Esophagus (tissue), 2 donors: ENCODE measurements at regions not wholly inside any gene's neighbourhood (a gene's known extent, or its start where the extent isn't known, plus 50 kb on each side); places are given as distances from the start of the nearest gene placed in this dataset.

Experiments used
- H3K27ac ChIP-seq, 2 donors: one replicate each; pipeline ENCODE4 v1.5.1; 2013; ENCODE audit warnings: low read depth in 2 of 2, mild to moderate bottlenecking in 2 of 2, inconsistent platforms in 1 of 2, low read length in 1 of 2, moderate library complexity in 1 of 2
- H3K27me3 ChIP-seq, 2 donors: one replicate each; pipeline ENCODE4 v1.6.1; 2013; ENCODE audit warnings: low read length in 2 of 2, control low read depth in 1 of 2, mild to moderate bottlenecking in 1 of 2; ENCODE audit not compliant: insufficient read depth in 2 of 2, control insufficient read depth in 1 of 2
- H3K36me3 ChIP-seq, 2 donors: one replicate each; pipeline ENCODE4 v1.6.1; 2013; ENCODE audit warnings: low read length in 1 of 2; ENCODE audit not compliant: control insufficient read depth in 2 of 2, insufficient read depth in 2 of 2
- H3K4me1 ChIP-seq, 2 donors: one replicate each; pipeline ENCODE4 v1.6.1; 2013; ENCODE audit warnings: low read length in 1 of 2; ENCODE audit not compliant: control insufficient read depth in 2 of 2, insufficient read depth in 2 of 2
- H3K4me3 ChIP-seq, 2 donors: one replicate each; pipeline ENCODE4 v1.5.1; 2013; ENCODE audit warnings: low read length in 2 of 2, mild to moderate bottlenecking in 2 of 2, low read depth in 1 of 2, moderate library complexity in 1 of 2
- H3K9me3 ChIP-seq, 2 donors: one replicate each; pipeline ENCODE4 v1.6.1; 2013; ENCODE audit warnings: mild to moderate bottlenecking in 2 of 2, low read depth in 1 of 2, low read length in 1 of 2, moderate library complexity in 1 of 2; ENCODE audit not compliant: control insufficient read depth in 2 of 2, insufficient read depth in 1 of 2
- WGBS, 2 donors: extraction: QIAGEN DNeasy Blood & Tissue Kit; methylation state at CpG; one replicate each; pipeline ENCODE4 v1.1.7; 2013; 5-methylcytosine and 5-hydroxymethylcytosine counted together
- donor health status: healthy with polysubstance abuse.
- donor health status: Bipolar disorder and iron deficiency.

GRCh38 chr1:10856863-10857598 is 60.6 kb upstream of the CASZ1 start:
- Histone ChIP-seq H3K36me3 (no peaks in the 10 kb centered on the region), H3K4me3 (no peak overlapping the region), H3K27ac (no peak overlapping the region), H3K27me3 (no peaks in the 10 kb centered on the region), H3K9me3 (no peaks in the 10 kb centered on the region), H3K4me1 (peaks cover 2 to 3% of the 10 kb centered on the region in 2 donors)
- WGBS, 2 donors: 66 to 70% methylated on average over 27 of the region's 27 CpGs

- no peaks in the 10 kb centered on the region for H3K36me3 ChIP-seq
- H3K27me3 ChIP-seq: no peaks in the 10 kb centered on the region
- no peak overlapping the region for H3K27ac ChIP-seq
- H3K9me3 ChIP-seq: no peaks in the 10 kb centered on the region
- no peak overlapping the region for H3K4me3 ChIP-seq
- peaks cover 2 to 3% of the 10 kb centered on the region in 2 donors for H3K4me1 ChIP-seq
- WGBS, 2 donors: 70 to 75% methylated on average over 11 of the region's 11 CpGs
Observed at GRCh38 chr1:10857687-10858086, 61.2 kb upstream of the CASZ1 start.

- WGBS, 2 donors: 72 to 74% methylated on average over 13 of the region's 13 CpGs
- Histone ChIP-seq H3K27me3 (no peaks in the 10 kb centered on the region), H3K4me3 (no peak overlapping the region), H3K27ac (no peak overlapping the region), H3K9me3 (no peaks in the 10 kb centered on the region), H3K4me1 (peaks cover 2 to 3% of the 10 kb centered on the region in 2 donors), H3K36me3 (no peaks in the 10 kb centered on the region)
Observed at GRCh38 chr1:10860218-10860617, 63.8 kb upstream of the CASZ1 start.

DNA sequence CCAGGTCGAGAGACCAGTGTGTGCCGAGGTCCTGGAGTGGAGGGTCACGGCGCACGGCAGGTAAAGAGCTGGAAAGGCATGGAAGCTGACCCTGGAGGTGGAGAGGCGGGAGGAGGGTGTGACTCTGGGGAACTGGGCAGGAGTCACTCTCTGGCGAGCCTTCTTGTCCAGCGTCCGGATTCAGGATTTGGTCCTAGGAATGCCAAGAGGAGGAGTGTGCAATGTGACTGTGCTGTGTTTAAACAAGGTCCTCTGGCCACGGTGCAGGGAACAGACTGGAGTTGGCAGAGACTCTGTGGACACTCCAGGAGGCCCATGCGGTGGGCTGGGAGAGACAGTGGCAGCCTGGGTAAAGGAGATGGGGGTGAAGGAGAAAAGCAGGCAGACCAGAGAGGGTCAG is 64.2 kb upstream of the CASZ1 start:
- Histone ChIP-seq H3K9me3 (no peaks in the 10 kb centered on the region), H3K27ac (no peak overlapping the region), H3K27me3 (no peaks in the 10 kb centered on the region), H3K36me3 (no peaks in the 10 kb centered on the region), H3K4me1 (peaks cover 2 to 3% of the 10 kb centered on the region in 2 donors), H3K4me3 (no peak overlapping the region)
- 57 to 66% methylated on average over 11 of the region's 11 CpGs for whole genome bisulfite sequencing, 2 donors

DNA sequence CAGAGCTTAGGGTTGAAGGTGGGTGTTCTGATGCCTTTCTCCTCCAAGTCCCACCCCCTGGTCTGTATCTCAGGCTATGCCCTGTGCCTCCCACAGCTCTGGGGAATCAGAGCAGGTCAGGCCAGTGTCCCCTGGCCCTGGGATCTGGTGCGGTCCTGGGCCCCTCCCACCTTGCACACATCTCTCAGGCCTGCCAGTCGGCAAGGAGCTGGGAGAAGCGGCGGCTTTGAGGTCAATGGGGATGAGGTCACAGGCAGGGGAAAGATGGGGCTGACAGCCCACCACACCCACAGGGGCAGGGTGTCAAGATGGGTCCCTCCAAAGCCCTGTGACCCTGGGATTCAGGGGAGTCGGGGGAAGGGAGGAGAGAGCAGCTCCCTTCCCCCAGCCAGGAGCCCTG is 65.4 kb upstream of the CASZ1 start:
- no peaks in the 10 kb centered on the region for H3K27me3 ChIP-seq
- H3K36me3 ChIP-seq: no peaks in the 10 kb centered on the region
- H3K27ac ChIP-seq: no peak overlapping the region
- H3K9me3 ChIP-seq: no peaks in the 10 kb centered on the region
- H3K4me1 ChIP-seq: peaks cover 2 to 5% of the 10 kb centered on the region in 2 donors
- no peak overlapping the region for H3K4me3 ChIP-seq
- WGBS, 2 donors: 71 to 77% methylated on average over 5 of the region's 5 CpGs

DNA sequence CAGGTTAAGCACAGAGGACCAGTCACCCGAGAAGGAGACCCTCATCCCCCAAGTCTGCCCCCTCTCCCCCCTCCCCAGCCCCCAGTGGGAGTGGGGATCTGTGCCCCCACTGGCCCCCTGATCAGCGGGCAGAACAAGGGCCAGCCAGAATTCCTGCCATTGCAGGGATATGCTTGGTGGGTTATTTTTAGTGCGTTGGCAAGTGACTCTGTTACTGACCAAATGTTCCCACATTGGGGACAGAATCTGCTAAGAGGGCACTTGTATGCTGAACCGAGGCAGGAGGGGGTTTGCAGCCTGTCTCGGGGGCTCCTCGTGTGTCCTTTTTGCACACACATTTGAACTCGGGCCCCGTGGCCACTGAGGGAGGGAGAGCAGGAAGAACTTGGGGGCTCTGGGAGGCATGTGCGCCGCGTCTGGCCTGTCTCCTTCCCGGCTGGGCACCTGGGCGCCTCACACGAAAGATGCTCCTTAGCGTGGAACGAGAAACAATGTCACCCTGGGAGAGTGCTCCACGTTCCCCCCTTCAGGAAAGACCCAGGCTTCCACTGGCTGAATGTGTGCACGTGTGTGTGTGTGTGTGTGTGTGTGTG is 66.4 kb upstream of the CASZ1 start:
- H3K9me3 ChIP-seq: no peaks in the 10 kb centered on the region
- no peaks in the 10 kb centered on the region for H3K27me3 ChIP-seq
- 73 to 79% methylated on average over 18 of the region's 18 CpGs for WGBS, 2 donors
- H3K4me3 ChIP-seq: no peak overlapping the region
- H3K4me1 ChIP-seq: peaks cover 2 to 5% of the 10 kb centered on the region in 2 donors
- H3K27ac ChIP-seq: no peak overlapping the region
- H3K36me3 ChIP-seq: no peaks in the 10 kb centered on the region

- Histone ChIP-seq H3K4me1 (peaks cover 0 to 2% of the 10 kb centered on the region in 2 donors), H3K36me3 (no peaks in the 10 kb centered on the region), H3K27ac (no peak overlapping the region), H3K27me3 (no peaks in the 10 kb centered on the region), H3K9me3 (no peaks in the 10 kb centered on the region), H3K4me3 (no peak overlapping the region)
- WGBS, 2 donors: 46 to 54% methylated on average over 12 of the region's 12 CpGs
Observed at GRCh38 chr1:10863886-10864285, 67.4 kb upstream of the CASZ1 start.

GRCh38 chr1:10864776-10865175 is 68.3 kb upstream of the CASZ1 start:
- Histone ChIP-seq H3K4me1 (peaks cover 0 to 2% of the 10 kb centered on the region in 2 donors), H3K36me3 (no peaks in the 10 kb centered on the region), H3K4me3 (no peak overlapping the region), H3K9me3 (no peaks in the 10 kb centered on the region), H3K27me3 (no peaks in the 10 kb centered on the region), H3K27ac (no peak overlapping the region)
- 77 to 86% methylated on average over 9 of the region's 9 CpGs for WGBS, 2 donors

- Histone ChIP-seq H3K4me1 (peaks cover 0 to 2% of the 10 kb centered on the region in 2 donors), H3K27me3 (no peaks in the 10 kb centered on the region), H3K36me3 (no peaks in the 10 kb centered on the region), H3K9me3 (no peaks in the 10 kb centered on the region), H3K27ac (no peak overlapping the region), H3K4me3 (no peak overlapping the region)
- WGBS, 2 donors: 70 to 71% methylated on average over 18 to 19 of the region's 19 CpGs
Observed at GRCh38 chr1:10865518-10866320, 69.3 kb upstream of the CASZ1 start.
